GM23338 (cell line): ENCODE measurements at regions not wholly inside any gene's neighbourhood (a gene's known extent, or its start where the extent isn't known, plus 50 kb on each side); places are given as distances from the start of the nearest gene placed in this dataset.

Experiments used
- ATAC-seq: fragments of 200-7000 bp; cut with Tn5 transposase; 3 replicates; pipeline ENCODE4 v1.9.1; 2020
- DNase-seq: peaks from one replicate; pipeline ENCODE4 v3.0.0-alpha.2; 2015; ENCODE audit warnings: low spot score
- H2AFZ ChIP-seq: fragments of 200-600 bp; sonication (generic); 2 replicates; pipeline ENCODE4 v1.8.0; 2016; ENCODE audit warnings: antibody characterized with exemption, mild to moderate bottlenecking, moderate library complexity
- H3F3A ChIP-seq: fragments of 200-600 bp; sonication (generic); replicated peaks from 2 replicates; pipeline ENCODE4 v1.8.0; 2017; ENCODE audit warnings: antibody characterized with exemption, mixed run types, low read depth
- H3K27ac ChIP-seq: fragments of 200-600 bp; sonication (generic); 2 replicates; pipeline ENCODE4 v1.6.1; 2016; ENCODE audit warnings: low read depth
- H3K27me3 ChIP-seq: fragments of 200-600 bp; sonication (generic); 2 replicates; pipeline ENCODE4 v1.8.0; 2016; ENCODE audit warnings: mild to moderate bottlenecking, mixed run types, moderate library complexity; ENCODE audit not compliant: insufficient read depth
- H3K36me3 ChIP-seq: fragments of 200-600 bp; sonication (generic); 2 replicates; pipeline ENCODE4 v1.8.0; 2016; ENCODE audit warnings: mild to moderate bottlenecking; ENCODE audit not compliant: insufficient read depth
- H3K4me1 ChIP-seq: fragments of 200-600 bp; sonication (generic); 2 replicates; pipeline ENCODE4 v1.8.0; 2016; ENCODE audit warnings: mild to moderate bottlenecking, moderate library complexity; ENCODE audit not compliant: insufficient read depth
- H3K4me2 ChIP-seq: fragments of 200-600 bp; sonication (generic); 2 replicates; pipeline ENCODE4 v1.7.1; 2017; ENCODE audit warnings: mixed run types
- H3K4me3 ChIP-seq: fragments of 200-600 bp; sonication (generic); 2 replicates; pipeline ENCODE4 v1.6.1; 2016; ENCODE audit warnings: mixed run types
- H3K79me2 ChIP-seq: fragments of 200-600 bp; sonication (generic); replicated peaks from 2 replicates; pipeline ENCODE4 v1.8.0; 2017; ENCODE audit warnings: mild to moderate bottlenecking; ENCODE audit not compliant: insufficient read depth
- H3K9me2 ChIP-seq: fragments of 200-600 bp; sonication (generic); 2 replicates; pipeline ENCODE4 v1.8.0; 2017; ENCODE audit not compliant: insufficient read depth
- H4K20me1 ChIP-seq: fragments of 200-600 bp; sonication (generic); replicated peaks from 2 replicates; pipeline ENCODE4 v1.8.0; 2017; ENCODE audit warnings: mild to moderate bottlenecking; ENCODE audit not compliant: insufficient read depth
- H3K27ac Mint-ChIP-seq: 2 replicates; pipeline ENCODE4 v1.8.0; 2020; ENCODE audit warnings: inconsistent platforms, mild to moderate bottlenecking, moderate library complexity, mixed read lengths
- H3K27me3 Mint-ChIP-seq: 3 replicates; pipeline ENCODE4 v1.8.0; 2022; ENCODE audit warnings: low read depth, mild to moderate bottlenecking, moderate library complexity, mixed read lengths, inconsistent platforms; ENCODE audit not compliant: insufficient read depth, poor library complexity
- H3K36me3 Mint-ChIP-seq: 3 replicates; pipeline ENCODE4 v1.8.0; 2021; ENCODE audit warnings: low read depth, mild to moderate bottlenecking, inconsistent platforms, moderate library complexity, mixed read lengths
- H3K4me1 Mint-ChIP-seq: 3 replicates; pipeline ENCODE4 v1.8.0; 2020; ENCODE audit warnings: mild to moderate bottlenecking, inconsistent platforms, mixed read lengths
- H3K4me3 Mint-ChIP-seq: 3 replicates; pipeline ENCODE4 v1.8.0; 2021; ENCODE audit warnings: moderate library complexity, mild to moderate bottlenecking, inconsistent platforms, mixed read lengths
- H3K9me3 Mint-ChIP-seq: 3 replicates; pipeline ENCODE4 v1.8.0; 2020; ENCODE audit warnings: moderate library complexity, mild to moderate bottlenecking, inconsistent platforms, mixed read lengths
- CREB1 ChIP-seq: fragments of 250-450 bp; sonication (Bioruptor Pico); IDR thresholded peaks from 2 replicates; pipeline ENCODE4 v1.5.0; 2020; ENCODE audit warnings: low read depth, mild to moderate bottlenecking, moderate library complexity
- EZH2 ChIP-seq: fragments of 200-600 bp; sonication (generic); IDR thresholded peaks from one replicate; pipeline ENCODE4 v1.8.0; 2017; ENCODE audit warnings: antibody characterized with exemption, mild to moderate bottlenecking, low read depth; ENCODE audit not compliant: unreplicated experiment
- EZH2phosphoT487 ChIP-seq: fragments of 200-600 bp; sonication (generic); IDR thresholded peaks from one replicate; pipeline ENCODE4 v1.8.1; 2018; ENCODE audit warnings: antibody characterized with exemption; ENCODE audit not compliant: unreplicated experiment
- JUNB ChIP-seq: IDR thresholded peaks from one replicate; pipeline ENCODE4 v1.6.1; 2016; ENCODE audit warnings: antibody characterized with exemption; ENCODE audit not compliant: unreplicated experiment
- NANOG ChIP-seq: IDR thresholded peaks from 2 replicates; pipeline ENCODE4 v1.6.1; 2016; ENCODE audit warnings: antibody characterized with exemption, borderline replicate concordance
- POLR2AphosphoS5 ChIP-seq: IDR thresholded peaks from 2 replicates; pipeline ENCODE4 v1.6.1; 2016; ENCODE audit warnings: antibody characterized with exemption, low read depth
- STAT1 ChIP-seq: IDR thresholded peaks from one replicate; pipeline ENCODE4 v1.6.1; 2016; ENCODE audit warnings: antibody characterized with exemption; ENCODE audit not compliant: unreplicated experiment
- ZNF114 ChIP-seq: fragments of 250-450 bp; sonication (Bioruptor Pico); IDR thresholded peaks from 2 replicates; pipeline ENCODE4 v1.5.0; 2020; ENCODE audit warnings: mild to moderate bottlenecking, moderate library complexity
- ZNF331 ChIP-seq: fragments of 250-450 bp; sonication (Bioruptor Pico); IDR thresholded peaks from 2 replicates; pipeline ENCODE4 v1.5.0; 2020; ENCODE audit warnings: low read depth, mild to moderate bottlenecking, moderate library complexity
- TF ChIP-seq, protein P1 (sequence below): IDR thresholded peaks from 2 replicates; pipeline ENCODE4 v1.6.1; 2016; ENCODE audit warnings: antibody characterized with exemption
- TF ChIP-seq, protein P2 (sequence below): IDR thresholded peaks from one replicate; pipeline ENCODE4 v1.6.1; 2018; ENCODE audit warnings: antibody characterized with exemption; ENCODE audit not compliant: unreplicated experiment
- TF ChIP-seq, protein P3 (sequence below), 2 experiments: fragments of 200-600 bp in 1 of 2; sonication (generic) in 1 of 2; conservative IDR thresholded peaks; 2 replicates each; pipeline versions ENCODE4 v1.5.1 to v1.6.1; 2016 to 2017; ENCODE audit warnings: antibody characterized with exemption in 2 of 2, low read depth in 2 of 2, mild to moderate bottlenecking in 2 of 2, moderate library complexity in 1 of 2
- TF ChIP-seq, protein P4 (sequence below): fragments of 250-450 bp; sonication (Bioruptor Pico); IDR thresholded peaks from 2 replicates; pipeline ENCODE4 v1.5.0; 2020; ENCODE audit warnings: mild to moderate bottlenecking, moderate library complexity

DNA sequence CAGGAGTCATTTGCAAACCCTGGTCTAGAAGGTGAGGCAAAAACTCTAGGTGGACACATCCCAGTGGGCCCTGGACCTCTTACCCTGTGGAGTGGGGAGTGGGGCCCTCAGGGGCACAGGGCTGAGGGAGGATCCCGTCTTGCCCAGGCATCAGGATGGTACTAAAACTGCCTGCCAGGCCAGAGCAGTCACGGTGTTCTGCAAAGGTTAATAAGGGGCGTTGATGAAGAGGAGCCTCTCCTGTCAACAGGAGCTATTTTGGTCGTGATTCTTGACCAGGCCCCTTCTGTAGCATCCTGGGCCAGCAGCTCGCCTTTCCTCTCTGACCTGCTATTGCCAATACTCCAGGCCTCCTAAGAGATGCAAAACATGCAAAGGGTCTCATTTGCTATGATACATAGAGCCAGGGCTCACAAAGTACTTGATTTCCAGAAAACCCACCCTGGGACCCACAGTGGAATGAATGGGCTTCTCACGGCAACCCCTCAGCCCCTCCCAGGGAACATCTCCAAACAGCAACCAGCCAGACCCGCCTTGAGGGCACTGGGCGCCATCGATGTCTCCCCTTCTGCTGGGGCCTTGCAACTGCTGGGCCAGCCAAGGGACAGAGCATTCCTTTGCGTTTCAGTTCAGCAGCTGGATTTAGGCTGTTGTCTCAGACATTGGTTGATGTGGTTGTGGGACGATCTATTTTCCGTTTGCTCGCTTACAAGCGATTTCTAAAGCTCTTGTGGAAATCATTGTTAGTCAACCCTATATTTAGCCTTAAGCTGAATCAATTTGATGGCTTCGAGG is 111.1 kb downstream of the PDCL3 start:
- no peak overlapping the region for H3K27ac ChIP-seq
- ATAC-seq (no peak), DNase-seq (no peak)
- Mint-ChIP-seq H3K4me1 (no peaks in the 10 kb centered on the region), H3K9me3 (no peaks in the 10 kb centered on the region), H3K27me3 (peaks cover 2% of the 10 kb centered on the region), H3K27ac (no peak overlapping the region), H3K4me3 (no peak overlapping the region), H3K36me3 (no peaks in the 10 kb centered on the region)
- H3K4me3 ChIP-seq = no peak overlapping the region
- TF ChIP-seq, protein P1, sequence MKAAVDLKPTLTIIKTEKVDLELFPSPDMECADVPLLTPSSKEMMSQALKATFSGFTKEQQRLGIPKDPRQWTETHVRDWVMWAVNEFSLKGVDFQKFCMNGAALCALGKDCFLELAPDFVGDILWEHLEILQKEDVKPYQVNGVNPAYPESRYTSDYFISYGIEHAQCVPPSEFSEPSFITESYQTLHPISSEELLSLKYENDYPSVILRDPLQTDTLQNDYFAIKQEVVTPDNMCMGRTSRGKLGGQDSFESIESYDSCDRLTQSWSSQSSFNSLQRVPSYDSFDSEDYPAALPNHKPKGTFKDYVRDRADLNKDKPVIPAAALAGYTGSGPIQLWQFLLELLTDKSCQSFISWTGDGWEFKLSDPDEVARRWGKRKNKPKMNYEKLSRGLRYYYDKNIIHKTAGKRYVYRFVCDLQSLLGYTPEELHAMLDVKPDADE = no peak
- no peak for TF ChIP-seq NANOG
- no peak for TF ChIP-seq JUNB
- TF ChIP-seq, protein P2, sequence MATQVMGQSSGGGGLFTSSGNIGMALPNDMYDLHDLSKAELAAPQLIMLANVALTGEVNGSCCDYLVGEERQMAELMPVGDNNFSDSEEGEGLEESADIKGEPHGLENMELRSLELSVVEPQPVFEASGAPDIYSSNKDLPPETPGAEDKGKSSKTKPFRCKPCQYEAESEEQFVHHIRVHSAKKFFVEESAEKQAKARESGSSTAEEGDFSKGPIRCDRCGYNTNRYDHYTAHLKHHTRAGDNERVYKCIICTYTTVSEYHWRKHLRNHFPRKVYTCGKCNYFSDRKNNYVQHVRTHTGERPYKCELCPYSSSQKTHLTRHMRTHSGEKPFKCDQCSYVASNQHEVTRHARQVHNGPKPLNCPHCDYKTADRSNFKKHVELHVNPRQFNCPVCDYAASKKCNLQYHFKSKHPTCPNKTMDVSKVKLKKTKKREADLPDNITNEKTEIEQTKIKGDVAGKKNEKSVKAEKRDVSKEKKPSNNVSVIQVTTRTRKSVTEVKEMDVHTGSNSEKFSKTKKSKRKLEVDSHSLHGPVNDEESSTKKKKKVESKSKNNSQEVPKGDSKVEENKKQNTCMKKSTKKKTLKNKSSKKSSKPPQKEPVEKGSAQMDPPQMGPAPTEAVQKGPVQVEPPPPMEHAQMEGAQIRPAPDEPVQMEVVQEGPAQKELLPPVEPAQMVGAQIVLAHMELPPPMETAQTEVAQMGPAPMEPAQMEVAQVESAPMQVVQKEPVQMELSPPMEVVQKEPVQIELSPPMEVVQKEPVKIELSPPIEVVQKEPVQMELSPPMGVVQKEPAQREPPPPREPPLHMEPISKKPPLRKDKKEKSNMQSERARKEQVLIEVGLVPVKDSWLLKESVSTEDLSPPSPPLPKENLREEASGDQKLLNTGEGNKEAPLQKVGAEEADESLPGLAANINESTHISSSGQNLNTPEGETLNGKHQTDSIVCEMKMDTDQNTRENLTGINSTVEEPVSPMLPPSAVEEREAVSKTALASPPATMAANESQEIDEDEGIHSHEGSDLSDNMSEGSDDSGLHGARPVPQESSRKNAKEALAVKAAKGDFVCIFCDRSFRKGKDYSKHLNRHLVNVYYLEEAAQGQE = no peak
- TF ChIP-seq, protein P3, sequence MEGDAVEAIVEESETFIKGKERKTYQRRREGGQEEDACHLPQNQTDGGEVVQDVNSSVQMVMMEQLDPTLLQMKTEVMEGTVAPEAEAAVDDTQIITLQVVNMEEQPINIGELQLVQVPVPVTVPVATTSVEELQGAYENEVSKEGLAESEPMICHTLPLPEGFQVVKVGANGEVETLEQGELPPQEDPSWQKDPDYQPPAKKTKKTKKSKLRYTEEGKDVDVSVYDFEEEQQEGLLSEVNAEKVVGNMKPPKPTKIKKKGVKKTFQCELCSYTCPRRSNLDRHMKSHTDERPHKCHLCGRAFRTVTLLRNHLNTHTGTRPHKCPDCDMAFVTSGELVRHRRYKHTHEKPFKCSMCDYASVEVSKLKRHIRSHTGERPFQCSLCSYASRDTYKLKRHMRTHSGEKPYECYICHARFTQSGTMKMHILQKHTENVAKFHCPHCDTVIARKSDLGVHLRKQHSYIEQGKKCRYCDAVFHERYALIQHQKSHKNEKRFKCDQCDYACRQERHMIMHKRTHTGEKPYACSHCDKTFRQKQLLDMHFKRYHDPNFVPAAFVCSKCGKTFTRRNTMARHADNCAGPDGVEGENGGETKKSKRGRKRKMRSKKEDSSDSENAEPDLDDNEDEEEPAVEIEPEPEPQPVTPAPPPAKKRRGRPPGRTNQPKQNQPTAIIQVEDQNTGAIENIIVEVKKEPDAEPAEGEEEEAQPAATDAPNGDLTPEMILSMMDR (conservative IDR thresholded peaks at IDR 0.05; ENCODE audit: low read depth in 2 of 2) = no peak
- TF ChIP-seq, protein P4, sequence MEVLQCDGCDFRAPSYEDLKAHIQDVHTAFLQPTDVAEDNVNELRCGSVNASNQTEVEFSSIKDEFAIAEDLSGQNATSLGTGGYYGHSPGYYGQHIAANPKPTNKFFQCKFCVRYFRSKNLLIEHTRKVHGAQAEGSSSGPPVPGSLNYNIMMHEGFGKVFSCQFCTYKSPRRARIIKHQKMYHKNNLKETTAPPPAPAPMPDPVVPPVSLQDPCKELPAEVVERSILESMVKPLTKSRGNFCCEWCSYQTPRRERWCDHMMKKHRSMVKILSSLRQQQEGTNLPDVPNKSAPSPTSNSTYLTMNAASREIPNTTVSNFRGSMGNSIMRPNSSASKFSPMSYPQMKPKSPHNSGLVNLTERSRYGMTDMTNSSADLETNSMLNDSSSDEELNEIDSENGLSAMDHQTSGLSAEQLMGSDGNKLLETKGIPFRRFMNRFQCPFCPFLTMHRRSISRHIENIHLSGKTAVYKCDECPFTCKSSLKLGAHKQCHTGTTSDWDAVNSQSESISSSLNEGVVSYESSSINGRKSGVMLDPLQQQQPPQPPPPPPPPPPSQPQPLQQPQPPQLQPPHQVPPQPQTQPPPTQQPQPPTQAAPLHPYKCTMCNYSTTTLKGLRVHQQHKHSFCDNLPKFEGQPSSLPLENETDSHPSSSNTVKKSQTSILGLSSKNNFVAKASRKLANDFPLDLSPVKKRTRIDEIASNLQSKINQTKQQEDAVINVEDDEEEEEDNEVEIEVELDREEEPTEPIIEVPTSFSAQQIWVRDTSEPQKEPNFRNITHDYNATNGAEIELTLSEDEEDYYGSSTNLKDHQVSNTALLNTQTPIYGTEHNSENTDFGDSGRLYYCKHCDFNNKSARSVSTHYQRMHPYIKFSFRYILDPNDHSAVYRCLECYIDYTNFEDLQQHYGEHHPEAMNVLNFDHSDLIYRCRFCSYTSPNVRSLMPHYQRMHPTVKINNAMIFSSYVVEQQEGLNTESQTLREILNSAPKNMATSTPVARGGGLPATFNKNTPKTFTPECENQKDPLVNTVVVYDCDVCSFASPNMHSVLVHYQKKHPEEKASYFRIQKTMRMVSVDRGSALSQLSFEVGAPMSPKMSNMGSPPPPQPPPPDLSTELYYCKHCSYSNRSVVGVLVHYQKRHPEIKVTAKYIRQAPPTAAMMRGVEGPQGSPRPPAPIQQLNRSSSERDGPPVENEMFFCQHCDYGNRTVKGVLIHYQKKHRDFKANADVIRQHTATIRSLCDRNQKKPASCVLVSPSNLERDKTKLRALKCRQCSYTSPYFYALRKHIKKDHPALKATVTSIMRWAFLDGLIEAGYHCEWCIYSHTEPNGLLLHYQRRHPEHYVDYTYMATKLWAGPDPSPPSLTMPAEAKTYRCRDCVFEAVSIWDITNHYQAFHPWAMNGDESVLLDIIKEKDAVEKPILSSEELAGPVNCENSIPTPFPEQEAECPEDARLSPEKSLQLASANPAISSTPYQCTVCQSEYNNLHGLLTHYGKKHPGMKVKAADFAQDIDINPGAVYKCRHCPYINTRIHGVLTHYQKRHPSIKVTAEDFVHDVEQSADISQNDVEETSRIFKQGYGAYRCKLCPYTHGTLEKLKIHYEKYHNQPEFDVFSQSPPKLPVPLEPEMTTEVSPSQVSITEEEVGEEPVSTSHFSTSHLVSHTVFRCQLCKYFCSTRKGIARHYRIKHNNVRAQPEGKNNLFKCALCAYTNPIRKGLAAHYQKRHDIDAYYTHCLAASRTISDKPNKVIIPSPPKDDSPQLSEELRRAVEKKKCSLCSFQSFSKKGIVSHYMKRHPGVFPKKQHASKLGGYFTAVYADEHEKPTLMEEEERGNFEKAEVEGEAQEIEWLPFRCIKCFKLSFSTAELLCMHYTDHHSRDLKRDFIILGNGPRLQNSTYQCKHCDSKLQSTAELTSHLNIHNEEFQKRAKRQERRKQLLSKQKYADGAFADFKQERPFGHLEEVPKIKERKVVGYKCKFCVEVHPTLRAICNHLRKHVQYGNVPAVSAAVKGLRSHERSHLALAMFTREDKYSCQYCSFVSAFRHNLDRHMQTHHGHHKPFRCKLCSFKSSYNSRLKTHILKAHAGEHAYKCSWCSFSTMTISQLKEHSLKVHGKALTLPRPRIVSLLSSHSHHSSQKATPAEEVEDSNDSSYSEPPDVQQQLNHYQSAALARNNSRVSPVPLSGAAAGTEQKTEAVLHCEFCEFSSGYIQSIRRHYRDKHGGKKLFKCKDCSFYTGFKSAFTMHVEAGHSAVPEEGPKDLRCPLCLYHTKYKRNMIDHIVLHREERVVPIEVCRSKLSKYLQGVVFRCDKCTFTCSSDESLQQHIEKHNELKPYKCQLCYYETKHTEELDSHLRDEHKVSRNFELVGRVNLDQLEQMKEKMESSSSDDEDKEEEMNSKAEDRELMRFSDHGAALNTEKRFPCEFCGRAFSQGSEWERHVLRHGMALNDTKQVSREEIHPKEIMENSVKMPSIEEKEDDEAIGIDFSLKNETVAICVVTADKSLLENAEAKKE (CRISPR knock-in tag) = no peak
- TF ChIP-seq EZH2phosphoT487 = no peak
- TF ChIP-seq ZNF331 (CRISPR knock-in tag) = no peak
- no peak for TF ChIP-seq ZNF114 (CRISPR knock-in tag)
- TF ChIP-seq STAT1 = no peak
- TF ChIP-seq EZH2 = no peak
- TF ChIP-seq POLR2AphosphoS5 = no peak
- no peak for TF ChIP-seq CREB1 (CRISPR knock-in tag)
- H3K36me3 ChIP-seq = no peaks in the 10 kb centered on the region
- H3K4me2 ChIP-seq = no peak overlapping the region
- no peak overlapping the region for H2AFZ ChIP-seq
- H3F3A ChIP-seq = no peaks in the 10 kb centered on the region
- no peaks in the 10 kb centered on the region for H3K9me2 ChIP-seq
- H3K79me2 ChIP-seq = no peaks in the 10 kb centered on the region
- H4K20me1 ChIP-seq = no peaks in the 10 kb centered on the region
- no peaks in the 10 kb centered on the region for H3K27me3 ChIP-seq
- H3K4me1 ChIP-seq = no peaks in the 10 kb centered on the region
